Anterior cingulate cortex (tissue), 58 donors: ENCODE measurements at regions not wholly inside any gene's neighbourhood (a gene's known extent, or its start where the extent isn't known, plus 50 kb on each side); places are given as distances from the start of the nearest gene placed in this dataset.
"Not testable (repeated sequence)": the region's sequence is repeated elsewhere in the genome, so short reads cannot be mapped to it uniquely, and the experiment has no call there.

Experiments
- DNase-seq, 58 donors: peaks; one replicate each; lab custom pipeline; 2025; lab: John Stamatoyannopoulos, UW

DNA sequence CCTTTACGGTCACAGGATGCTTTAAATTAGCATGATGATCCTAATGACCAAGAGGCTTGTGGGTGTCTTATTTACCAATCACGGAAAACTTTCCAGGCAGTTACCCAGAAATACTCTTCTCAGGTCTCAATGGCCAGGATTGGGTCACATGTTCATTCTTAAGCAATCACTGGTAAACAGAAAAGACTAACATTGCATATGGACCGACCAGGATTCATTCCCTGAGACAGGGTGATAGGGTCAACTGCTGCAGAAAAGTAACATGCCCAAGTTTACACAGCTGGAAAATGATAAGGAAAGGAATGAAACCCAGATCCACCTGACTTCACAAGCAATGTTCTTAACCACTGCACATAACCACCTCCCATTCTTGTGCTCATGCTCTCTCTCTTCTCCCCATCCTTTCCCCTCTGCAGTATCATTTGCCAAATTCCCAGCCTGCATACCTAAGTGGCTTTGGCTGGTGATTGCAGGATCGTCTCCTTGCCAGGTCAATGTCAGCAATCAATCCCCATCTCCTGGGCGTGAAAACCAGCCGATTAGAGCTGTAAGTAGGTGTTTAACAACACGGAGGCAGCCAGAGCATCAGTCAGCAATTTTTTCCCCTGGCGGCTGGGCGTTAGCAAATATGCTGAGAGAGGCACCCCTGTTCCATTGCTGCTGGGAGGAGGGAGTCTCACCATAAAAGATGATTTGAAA, 219.4 kb downstream of the NMUR2 start:
- no peak for DNase-seq

DNA sequence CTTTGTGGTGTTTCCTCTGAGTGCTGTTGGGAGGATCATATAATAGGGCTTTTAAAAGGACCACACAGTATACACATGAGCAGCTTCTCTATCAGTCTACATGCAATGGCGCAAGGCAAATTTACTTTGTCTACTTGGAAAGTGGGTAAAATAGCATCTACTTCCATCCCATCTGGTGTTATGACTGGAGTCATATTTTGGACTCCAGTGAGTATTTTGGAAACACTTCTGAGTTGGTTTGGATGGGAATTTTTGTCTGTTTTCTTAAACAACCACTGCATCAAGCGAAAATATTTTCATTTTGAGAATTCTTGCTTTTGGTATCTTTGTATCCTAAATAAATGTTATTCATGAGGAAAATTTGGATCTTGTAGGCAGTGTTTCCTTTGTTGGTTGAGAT, 220.8 kb downstream of the NMUR2 start:
- no peak for DNase-seq

- no peak for DNase-seq
These were observed 223.6 kb downstream of the NMUR2 start for GRCh38 chr5:152181461-152181860.

GRCh38 chr5:152178350-152178699, 226.8 kb downstream of the NMUR2 start:
- no peak for DNase-seq

GRCh38 chr5:152177626-152178349, 227.3 kb downstream of the NMUR2 start:
- no peak for DNase-seq

- no peak for DNase-seq
These were observed 233.2 kb downstream of the NMUR2 start for GRCh38 chr5:152171888-152172287.

- DNase-seq = no peak
These were observed 234.7 kb downstream of the NMUR2 start for GRCh38 chr5:152170350-152170749.

- no peak for DNase-seq
These were observed 240.2 kb upstream of the GLRA1 start for GRCh38 chr5:152164860-152165259.

GRCh38 chr5:152159894-152160293, 235.2 kb upstream of the GLRA1 start:
- DNase-seq = not testable (repeated sequence)

- DNase-seq = not testable (repeated sequence)
These were observed 229.8 kb upstream of the GLRA1 start for GRCh38 chr5:152154452-152154851.

GRCh38 chr5:152151940-152152339, 227.3 kb upstream of the GLRA1 start:
- DNase-seq = no peak

- no peak for DNase-seq
These were observed 226.5 kb upstream of the GLRA1 start for GRCh38 chr5:152151113-152151512.

DNA sequence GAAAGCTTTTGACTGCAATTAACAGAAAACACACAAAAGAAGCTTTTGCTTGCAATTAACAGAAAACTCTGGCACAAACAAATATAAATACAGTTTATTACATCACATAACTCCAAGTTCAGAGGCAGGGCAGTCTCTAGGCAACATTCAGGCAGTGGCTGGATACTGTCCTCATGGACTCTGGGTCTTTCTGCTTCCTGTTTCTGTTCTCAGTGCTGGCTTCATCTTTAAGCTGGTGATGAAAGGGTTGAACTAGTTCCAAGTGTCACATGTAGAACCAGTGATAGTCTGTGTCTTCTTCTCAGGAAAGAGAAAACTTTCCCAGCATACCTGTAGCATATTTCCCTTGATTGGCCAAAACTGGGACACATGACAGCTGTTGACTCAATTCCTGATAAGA, 222.6 kb upstream of the GLRA1 start:
- DNase-seq = no peak

DNA sequence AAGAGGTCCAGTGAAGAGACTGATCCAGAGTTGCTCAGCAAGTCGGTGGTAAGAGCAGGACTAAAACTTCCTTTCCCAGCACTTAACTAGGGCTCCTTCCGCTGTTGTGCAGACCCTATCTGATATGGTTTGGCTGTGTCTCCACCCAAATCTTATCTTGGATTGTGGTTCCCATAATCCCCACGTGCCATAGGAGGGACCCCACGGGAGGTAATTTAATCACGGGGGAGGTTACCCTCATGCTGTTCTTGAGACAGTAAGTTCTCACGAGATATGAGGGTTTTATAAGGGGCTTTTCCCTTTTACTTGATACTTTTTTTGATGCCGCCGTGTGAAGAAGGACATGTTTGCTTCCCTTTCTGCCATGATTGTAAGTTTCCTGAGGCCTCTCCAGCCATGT, 221.9 kb upstream of the GLRA1 start:
- DNase-seq = no peak

GRCh38 chr5:152144556-152144955, 219.9 kb upstream of the GLRA1 start:
- no peak for DNase-seq

DNA sequence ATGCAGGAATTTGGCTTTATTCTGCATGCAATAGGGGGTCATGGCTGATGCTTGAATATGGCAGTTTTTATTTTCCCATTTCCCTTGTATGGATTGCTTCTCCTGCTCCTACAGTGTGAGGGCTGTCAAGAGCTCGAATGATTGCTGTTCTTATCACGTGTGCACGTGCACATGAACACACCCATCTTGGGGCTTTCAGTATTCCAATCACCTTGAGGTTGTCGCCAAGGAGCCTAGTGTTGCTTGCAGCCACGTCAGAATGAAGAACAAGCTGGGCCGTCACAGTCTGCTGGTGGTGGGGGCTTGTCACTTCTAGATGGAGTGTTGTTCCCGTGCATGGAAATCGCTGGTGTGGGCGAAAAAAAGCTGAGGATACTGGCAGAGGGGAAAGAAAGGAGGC, 219.4 kb upstream of the GLRA1 start:
- no peak for DNase-seq

- DNase-seq = peak in 45 of 58 donors; percentile 0 to 70 (median 13)
These were observed 218.3 kb upstream of the GLRA1 start for GRCh38 chr5:152142840-152143469.

GRCh38 chr5:152140347-152140746, 215.7 kb upstream of the GLRA1 start:
- no peak for DNase-seq

DNA sequence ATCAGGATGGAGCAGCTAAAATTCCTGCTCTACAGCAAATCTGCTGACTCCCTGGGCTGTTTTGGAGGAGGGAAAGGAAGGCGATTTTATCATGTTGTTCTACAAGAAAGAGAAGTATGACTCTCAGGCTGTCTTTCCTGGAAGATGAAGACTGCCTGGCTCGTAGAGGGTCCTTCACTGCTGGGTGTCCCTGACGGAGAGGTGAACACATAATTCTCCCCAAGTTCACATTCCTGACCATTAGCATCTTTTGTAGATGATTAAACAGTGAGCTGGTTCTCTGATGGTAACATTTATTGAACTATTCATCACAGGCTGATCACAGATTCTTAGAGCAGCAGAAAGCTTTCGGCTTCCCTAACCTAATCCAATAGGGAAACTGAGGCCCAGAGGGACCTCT, 212.4 kb upstream of the GLRA1 start:
- DNase-seq = no peak

DNA sequence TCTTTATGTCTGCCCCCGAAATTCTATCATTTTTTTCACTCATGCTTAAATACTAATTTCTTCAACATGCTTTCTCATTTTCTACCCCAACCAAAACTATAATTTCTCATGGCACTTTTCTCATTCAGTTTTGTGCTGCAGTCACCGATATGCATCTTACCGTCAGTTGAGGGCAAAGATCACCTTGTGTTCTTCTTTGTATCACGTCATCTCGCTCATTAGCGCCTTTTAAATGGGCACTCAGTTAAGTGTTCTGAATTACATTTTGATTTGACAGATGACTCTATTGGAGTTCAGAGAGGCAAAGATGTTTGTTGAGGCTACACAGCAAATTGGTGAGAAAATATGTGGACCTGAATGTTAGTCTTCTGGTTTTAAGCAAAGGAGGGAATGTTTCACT, 211.7 kb upstream of the GLRA1 start:
- no peak for DNase-seq

- DNase-seq = no peak
These were observed 211.2 kb upstream of the GLRA1 start for GRCh38 chr5:152135827-152136226.

GRCh38 chr5:152125661-152126205, 201.1 kb upstream of the GLRA1 start:
- no peak for DNase-seq
